EH (cell line): ENCODE measurements at regions not wholly inside any gene's neighbourhood (a gene's known extent, or its start where the extent isn't known, plus 50 kb on each side); places are given as distances from the start of the nearest gene placed in this dataset.
"Not testable (repeated sequence)": the region's sequence is repeated elsewhere in the genome, so short reads cannot be mapped to it uniquely, and the experiment has no call there.

Experiments used
- DNase-seq: peaks from one replicate; pipeline ENCODE4 v3.0.0-alpha.2; 2015; ENCODE audit warnings: low read depth

DNA sequence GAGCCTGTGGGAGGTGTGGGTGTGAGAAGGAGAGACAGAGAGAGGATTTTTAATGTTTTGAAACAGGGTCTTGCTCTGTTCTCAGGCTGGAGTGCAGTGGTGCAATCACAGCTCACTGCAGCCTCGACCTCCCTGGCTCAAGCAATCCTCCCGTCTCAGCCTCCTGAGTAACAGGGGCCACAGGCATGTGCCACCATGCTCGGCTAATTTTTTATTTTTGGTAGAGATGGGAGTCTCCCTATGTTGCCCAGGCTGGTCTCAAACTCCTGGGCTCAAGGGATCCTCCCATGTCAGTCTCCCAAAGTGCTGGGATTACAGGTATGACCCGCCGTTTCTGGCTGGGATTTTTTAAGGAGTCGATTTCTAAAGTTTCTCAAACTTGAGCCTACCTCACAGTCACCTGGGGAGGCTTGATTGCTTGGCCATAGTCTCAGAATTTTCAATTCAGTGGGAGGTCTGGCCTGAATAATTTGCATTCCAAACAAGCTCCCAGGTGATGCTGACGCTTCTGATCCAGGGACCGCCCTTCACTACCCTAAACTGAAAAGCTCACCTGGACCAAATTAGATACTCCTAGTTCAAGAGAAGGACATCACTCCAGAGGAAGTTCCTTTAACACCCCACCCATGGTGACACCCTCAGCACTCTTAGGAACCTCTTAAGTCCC lies 70.8 kb upstream of the SLC1A4 start:
- DNase-seq, result no peak

- DNase-seq, result no peak
Measured at GRCh38 chr2:64919261-64919660, 69.9 kb upstream of the SLC1A4 start.

DNA sequence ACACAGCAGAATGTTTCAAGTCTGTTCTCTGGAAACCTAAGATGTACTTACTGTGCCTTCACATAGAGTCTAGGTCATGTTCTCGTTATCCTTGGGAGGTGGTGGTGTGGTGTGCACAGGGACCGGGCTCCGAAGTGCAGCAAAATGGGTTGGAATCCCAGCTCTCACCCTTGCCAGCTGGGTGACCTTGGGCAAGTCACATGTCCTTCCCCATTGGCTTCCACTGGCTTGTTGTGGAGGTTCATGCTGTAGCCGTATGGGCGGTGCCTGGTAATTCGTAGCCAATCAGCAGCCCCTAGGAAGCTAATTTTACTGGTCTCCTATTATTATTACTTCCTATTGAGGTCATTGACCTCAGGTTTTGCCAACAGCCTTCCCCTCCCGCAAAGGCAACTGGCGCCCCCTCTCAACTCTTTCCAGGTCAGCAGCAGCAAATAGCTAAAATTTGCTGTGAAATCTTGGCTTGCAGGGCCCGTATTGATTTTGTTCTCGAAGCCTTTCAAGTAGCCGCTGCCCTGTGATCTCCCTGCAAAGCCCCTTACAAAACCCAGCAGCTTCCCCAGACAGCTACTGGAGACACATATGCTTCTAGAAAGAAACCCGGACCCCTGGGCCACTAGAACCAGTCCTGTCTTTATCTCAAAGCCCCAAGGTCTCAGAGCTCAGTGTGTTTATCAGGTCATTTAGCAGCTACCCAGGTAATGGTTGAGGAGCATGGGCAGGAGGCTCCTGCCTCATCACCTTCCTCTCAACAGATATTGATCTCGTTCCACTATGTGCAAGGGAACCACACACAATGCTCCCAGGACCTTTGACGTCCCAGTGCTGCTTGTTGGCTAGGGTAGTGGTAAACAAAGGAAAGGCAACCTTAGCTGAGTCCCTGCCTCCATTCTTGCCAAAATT lies 66.5 kb upstream of the SLC1A4 start:
- DNase-seq, result no peak

GRCh38 chr2:64923385-64923710 lies 65.9 kb upstream of the SLC1A4 start:
- no peak for DNase-seq

DNA sequence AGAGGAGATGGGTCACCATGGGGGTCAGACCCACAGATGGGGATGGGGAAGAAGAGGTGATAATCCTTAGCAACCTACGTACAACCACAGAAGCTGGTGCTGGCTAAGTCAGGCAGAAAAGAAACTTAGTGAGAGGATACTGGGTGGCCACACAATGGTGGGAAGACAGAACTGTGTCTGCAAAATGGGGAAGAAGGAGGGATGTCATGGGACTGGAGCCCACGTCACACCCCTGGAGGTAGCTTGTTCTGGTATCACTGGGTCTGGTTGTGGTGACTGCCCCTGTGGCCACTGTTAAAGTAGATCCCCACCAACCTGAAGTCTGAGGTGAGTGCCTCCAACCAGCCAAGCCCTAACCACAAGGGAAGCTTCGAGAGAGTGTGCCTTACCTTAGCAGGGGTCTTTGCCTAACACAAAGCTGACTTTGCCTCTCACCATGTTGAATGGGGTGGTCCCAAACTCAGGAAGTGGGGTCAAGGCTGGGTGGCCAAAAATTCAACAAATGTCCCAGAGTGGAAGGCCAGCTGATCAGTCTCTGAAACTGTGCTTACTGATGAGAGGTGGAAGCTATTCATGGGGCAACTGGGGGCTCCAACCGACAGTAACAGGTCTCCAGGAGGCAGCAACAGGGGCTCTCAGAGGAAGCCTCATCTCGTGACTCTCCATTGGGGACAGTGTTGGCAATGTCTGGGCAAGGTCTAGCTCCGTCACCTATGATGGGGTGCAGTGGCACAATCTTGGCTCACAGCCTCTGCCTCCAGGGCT lies 64.8 kb upstream of the SLC1A4 start:
- DNase-seq, result no peak

- DNase-seq, result not testable (repeated sequence)
Measured at GRCh38 chr2:64925930-64926722, 63.1 kb upstream of the SLC1A4 start.

- no peak for DNase-seq
Measured at GRCh38 chr2:64928813-64929212, 60.4 kb upstream of the SLC1A4 start.

- DNase-seq, result no peak
Measured at GRCh38 chr2:64929333-64929732, 59.9 kb upstream of the SLC1A4 start.

GRCh38 chr2:64930258-64930671 lies 58.9 kb upstream of the SLC1A4 start:
- DNase-seq, result no peak

DNA sequence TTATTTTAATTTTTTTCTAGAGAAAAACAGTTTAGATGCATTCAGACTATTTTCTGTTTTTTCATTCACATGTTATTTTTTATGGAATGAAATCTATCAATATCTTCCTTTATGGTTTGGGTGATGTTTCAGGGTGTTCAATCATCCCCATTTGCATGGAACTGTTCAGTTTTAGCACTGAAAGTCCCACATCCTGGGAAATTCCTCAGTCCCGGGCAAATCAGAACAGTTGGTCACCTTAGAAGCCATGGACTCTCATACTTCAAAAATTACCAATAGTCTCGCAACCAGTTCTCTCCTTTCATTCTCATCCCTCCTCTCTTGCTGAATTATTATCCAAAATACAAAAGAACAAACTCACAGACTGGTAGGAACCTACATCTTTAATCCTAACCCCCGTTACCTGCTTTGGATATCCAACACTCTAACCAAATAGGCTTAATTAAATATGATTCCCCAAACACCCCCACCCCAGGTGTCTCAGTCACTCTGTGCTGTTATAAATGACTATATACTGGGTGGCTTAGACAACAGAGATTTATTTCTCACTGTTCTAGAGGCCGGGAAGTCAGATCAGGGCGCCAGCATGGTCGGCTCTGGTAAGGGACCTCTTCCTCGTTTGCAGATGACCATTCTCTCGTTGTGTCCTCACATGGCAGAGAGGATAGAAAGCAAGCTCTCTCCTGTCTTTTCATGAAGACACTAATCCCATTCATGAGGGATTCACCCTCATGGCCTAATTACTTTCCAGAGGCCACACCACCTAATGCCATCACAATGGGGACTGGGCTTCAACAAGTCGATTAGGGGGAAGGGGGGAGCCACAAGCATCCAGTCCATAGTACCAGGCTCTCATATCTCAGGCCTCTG lies 57.7 kb upstream of the SLC1A4 start:
- DNase-seq, result no peak

GRCh38 chr2:64932116-64932370 lies 57.2 kb upstream of the SLC1A4 start:
- DNase-seq, result no peak

- DNase-seq, result no peak
Measured at GRCh38 chr2:64932371-64933216, 56.6 kb upstream of the SLC1A4 start.

- DNase-seq, result no peak
Measured at GRCh38 chr2:64934530-64934929, 54.7 kb upstream of the SLC1A4 start.

GRCh38 chr2:64936809-64937208 lies 52.4 kb upstream of the SLC1A4 start:
- no peak for DNase-seq

DNA sequence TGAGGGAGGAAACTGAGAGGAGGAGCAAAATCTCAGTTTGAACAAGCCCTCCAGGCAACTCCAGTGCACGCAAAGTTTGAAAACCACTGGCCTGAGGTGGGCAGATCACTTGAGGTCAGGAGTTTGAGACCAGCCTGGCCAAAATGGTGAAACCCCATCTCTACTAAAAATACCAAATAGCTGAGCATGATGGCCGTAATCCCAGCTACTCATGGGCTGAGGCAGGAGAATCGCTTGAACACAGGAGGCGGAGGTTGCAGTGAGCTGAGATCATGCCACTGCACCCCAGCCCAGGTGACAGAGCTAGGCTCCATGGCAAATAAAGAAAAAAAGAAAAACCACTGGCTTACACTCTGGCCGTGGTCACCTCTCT lies 51.9 kb upstream of the SLC1A4 start:
- not testable (repeated sequence) for DNase-seq

DNA sequence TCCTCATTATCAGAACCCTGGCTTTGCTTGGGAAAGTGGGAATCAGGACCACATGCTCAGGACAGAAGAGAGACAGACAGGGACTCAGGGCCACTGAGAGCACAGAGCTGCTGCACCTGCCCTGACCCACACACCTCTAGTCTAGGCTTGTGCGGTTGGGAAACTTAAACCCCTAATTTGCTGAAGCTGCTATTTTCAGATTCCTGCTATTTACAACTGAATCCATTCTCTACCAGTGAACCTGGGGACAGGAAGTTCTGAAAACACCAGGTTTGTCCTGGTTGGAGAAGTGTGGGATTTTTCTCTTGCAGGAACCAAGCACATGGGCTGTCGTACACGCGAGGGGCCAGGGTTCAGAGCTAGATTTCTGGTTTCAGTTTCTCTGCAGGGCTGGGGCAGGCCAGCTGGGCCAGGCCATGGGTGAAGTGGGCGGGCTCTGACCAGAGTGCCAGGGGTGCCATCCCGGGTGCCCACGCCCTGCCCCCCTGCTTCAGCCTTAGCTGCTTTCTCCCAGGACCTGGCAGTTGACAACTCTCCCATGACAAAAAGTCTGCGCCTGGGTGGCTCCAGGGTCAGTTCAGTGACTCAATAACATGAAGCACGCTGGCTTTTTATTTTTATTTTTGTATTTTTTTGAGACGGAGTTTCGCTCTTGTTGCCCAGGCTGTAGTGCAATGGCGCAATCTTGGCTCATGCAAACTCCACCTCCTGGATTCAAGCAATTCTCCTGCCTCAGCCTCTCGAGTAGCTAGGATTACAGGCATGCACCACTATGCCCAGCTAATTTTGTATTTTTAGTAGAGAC lies 51.3 kb upstream of the SLC1A4 start:
- no peak for DNase-seq

GRCh38 chr2:64938607-64939285 lies 50.5 kb upstream of the SLC1A4 start:
- DNase-seq, result no peak

DNA sequence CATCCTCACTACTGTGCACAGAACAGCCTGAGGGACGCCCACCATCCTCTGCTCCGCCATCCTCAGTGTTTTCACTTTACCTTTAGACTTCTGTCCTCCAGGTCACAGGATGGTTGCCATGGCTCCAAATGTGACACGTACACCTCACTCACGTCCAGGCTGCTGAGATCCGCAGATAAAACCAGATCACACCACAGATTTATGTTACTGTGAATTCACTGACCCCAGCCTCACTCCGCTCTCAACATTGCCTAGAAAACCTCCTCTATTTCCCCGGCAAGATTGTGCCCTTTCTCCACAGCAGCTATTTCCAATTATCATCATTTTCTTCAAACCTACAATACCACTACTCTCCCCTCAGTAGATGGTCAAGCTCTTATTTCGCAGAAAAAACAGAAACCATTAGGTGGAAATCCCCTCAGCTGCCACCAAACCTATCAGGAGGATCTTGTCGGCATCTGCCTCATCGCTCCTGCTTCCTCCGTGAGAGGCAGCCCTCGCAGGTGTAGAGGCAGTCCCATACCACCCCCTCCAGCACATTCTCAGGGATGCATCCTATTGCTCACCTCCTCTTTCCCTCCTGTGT lies 49.8 kb upstream of the SLC1A4 start:
- DNase-seq, result no peak
